ENCODE measurements at regions not wholly inside any gene's neighbourhood (a gene's known extent, or its start where the extent isn't known, plus 50 kb on each side); places are given as distances from the start of the nearest gene placed in this dataset.

DNA sequence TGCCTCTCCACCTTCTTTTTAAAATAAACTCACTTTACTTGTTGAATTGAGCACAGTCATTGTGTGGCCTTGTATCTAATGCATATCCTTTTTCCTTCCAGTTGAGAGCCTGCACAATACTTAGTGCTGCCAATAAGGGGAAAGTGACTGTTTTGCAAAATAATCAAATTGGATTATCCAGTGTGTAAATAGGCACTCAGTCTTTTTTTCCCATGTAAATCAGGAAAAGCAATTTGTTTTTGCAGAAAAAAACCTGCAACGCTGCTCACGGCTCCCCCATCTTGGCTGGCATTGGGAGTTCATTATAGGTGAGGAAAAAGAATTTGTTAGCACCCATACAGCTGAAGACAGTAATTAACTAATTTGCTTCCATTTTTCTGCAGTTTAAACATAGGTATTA is 299.9 kb downstream of the CSNK1G3 start:
- no peak for DNase-seq (ENCODE audit: low read depth in 2 of 2)

DNA sequence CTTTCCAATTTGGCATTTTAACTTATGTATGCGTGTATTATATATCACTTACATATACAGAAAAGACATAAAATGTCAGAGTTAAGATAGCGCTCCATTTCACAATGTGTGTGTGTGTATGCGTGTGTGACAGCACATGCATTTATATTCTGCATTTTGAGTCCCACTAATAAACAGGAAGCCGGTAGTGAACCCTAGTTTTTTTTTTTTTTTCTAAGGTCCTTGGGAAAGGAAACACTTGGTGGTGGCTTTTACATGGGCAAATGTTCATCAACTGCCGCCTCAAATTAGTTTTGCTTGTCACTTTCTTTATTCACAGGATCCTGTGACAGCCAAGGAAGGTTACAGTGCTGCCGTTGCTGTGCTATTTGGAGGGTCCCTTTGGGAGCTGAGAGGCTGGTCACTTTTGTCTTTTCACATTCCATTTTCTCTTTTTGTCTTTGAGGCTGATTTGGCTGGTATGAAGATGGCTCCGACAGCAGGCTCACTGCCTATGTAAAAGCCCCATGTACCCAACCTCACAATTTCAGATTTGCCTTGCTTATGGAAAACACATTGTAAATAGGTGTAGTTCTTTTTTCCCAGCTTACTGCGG is 298.9 kb downstream of the CSNK1G3 start:
- DNase-seq (ENCODE audit: low read depth in 2 of 2) = no peak

DNA sequence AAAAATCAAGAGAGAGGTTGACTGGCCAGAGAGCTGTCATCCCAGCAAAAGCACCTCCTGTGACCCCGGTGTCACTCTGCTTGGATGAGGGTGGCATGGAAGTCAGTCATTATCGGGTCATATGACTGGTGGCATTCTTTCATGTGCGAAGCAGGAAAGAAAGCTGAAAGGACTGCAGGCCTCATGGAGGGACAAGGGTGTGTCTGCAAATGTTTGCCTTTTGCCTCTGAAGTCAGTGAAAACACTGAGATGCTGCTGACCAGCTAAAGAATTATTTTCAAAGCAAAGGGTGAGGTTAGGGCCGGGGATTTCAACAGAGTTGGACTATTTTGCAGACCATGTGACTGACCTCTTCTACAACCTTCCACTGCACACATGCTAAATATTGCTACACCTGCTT is 298.3 kb downstream of the CSNK1G3 start:
- no peak for DNase-seq (ENCODE audit: low read depth in 2 of 2)

DNA sequence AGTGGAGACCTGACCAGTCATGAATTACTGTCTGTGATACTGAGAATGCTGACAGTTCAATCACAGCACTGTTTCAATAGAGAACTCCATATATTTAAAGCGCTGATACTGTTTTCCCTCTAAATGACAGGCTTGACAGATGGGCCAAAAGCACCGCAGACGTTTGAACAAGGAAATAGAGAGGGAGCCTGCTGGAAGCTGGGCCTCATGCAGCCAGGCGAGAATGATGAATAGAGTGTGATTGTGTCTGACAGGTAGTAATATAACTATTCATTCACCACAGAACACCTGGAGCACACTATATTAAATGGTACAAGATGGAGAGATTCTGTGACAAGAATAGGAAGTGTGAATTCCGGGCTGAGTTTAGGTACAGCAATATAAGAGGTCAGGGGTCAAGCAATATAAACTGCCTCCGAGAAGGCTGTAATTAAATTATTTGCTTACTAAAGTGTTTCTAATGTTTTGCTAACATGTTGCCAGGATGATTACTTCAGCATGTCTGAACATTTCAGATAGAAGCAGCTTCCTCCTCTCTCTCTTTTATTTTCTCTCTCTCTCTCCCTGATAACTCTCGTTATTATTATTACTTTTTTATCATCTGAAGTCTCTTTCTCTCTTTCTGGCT is 297.7 kb downstream of the CSNK1G3 start:
- no peak for DNase-seq (ENCODE audit: low read depth in 2 of 2)

DNA sequence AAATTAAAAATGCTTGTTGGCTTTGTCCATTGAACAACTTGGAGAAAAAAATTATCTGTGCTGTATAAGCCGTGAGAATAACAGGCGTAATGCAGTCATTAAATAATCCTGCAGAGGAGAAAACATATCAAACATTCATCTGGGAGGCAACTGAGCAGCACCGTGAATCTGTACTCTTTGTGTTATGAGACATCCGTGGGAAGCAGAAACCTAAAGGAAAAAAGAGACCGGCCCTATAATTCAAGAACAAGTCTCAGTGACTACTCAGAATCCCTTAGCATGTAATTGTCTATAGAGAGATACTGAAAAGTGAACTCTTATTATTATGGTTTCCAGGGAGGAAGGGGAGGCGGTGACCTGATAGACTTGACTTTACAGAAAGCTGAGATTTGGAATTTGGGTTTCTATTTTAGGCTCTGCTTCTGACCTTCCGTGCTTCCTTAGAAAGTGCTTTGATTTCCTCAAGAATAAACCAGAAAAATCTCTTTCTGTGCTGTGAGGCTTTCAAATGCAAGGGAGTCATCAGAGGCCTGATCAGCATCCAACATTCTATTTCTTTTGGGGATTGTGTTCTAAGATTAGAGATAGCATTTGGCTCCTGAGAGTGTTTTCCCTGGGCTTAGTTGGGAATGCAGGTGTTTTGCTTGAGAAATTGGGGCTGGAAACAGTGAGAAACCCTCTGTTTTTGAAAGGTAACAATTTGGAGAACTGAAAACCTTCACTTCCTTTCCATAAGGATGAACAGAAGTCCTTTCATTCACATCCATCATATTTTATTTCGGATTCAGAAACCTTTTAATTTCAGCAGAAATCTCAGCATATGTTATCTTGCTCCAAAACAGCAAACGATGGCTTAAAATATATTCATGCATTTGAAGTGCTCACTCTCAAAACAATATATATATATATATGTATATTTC is 296.7 kb downstream of the CSNK1G3 start:
- DNase-seq (ENCODE audit: low read depth in 2 of 2) = no peak

DNA sequence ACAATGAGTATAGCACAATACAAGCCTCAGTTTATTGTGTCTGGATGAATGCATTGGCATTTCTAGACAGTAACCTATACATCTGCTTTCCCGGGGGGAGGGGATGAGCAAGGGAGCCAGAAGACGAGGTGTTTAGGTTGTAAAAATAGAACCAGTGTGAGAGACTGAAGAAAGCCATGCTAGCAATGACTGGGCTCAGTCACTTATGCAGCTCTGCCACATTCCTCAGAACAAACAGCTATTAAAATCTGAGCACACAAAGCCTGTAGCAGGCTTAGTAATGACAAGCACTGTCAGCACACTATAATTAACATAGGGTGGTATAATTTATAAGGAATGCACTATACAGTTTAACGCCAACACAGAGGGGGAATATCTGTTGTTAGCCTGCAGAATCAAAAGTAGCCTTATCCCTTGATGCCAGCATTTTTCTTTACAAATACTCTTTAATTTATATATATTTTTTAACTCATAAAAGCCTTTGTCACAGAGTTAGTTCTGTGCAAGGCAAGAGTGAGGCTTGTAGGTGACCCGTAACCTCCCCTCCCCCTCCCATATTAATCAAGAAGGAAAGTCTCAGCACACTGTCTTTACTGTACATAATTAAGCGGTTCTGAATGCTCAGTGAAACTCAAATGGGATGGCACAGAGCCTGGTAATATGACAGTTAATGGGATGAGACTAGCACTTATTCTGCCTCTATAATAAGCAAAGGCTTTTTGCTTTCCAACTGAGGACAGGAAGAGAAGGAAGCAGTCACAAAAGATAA is 295.4 kb downstream of the CSNK1G3 start:
- no peak for DNase-seq (ENCODE audit: low read depth in 2 of 2)

DNA sequence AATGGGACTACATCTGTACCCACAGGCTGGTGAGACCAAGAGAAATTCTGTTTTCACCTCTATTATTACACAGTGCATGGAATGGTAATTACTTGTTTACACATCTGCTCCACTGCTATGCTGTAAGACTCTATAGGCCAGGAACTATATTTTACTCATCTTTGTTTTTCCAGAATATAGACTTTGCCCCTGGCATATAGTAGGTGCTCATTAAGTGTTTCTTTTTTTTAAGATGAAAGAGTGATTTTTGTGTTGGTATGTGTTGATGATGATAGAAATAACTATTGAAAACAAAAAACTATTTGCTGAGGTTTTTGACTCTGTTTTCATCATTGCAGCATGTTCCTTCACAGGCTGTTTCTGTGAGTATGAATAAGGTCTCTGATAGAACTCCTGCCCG is 294.7 kb downstream of the CSNK1G3 start:
- no peak for DNase-seq (ENCODE audit: low read depth in 2 of 2)

DNA sequence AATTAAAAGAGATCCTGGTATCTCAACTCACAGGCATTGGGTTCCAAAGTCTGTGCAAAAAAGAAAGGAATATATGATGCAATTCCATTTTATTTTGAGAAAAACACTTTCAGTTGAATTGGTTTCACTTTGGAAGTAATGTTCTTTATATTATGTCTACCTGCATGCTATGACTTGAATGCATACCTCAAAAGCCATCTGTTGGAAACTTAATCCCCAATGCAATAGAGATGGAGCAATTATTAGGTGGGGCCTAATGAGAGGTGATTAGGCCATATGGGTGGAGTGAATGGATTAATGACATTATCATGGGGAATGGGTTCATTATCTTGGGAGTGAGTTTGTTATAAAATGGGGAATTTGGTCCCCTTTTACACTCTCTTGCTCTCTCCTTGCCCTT is 293.3 kb downstream of the CSNK1G3 start:
- no peak for DNase-seq (ENCODE audit: low read depth in 2 of 2)

DNA sequence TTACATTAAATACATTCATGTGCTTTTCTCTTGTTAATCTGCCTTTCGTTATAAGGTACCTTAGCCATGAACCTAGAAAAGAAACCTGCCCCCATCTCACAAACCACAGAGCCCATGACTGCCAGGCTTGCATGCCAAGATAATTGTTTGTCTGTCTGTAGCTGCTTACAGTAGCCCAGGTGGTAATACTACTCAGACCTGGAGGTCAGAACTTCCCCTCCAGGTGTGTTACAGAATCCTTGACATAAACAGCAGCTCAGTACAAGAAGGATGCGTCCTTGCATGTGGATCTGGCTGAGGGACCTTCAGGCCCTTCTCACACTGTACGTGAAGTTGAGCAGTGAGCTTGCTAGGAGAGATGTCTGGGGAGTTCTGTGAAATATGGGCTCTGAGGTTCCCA is 291.4 kb downstream of the CSNK1G3 start:
- no peak for DNase-seq (ENCODE audit: low read depth in 2 of 2)

DNA sequence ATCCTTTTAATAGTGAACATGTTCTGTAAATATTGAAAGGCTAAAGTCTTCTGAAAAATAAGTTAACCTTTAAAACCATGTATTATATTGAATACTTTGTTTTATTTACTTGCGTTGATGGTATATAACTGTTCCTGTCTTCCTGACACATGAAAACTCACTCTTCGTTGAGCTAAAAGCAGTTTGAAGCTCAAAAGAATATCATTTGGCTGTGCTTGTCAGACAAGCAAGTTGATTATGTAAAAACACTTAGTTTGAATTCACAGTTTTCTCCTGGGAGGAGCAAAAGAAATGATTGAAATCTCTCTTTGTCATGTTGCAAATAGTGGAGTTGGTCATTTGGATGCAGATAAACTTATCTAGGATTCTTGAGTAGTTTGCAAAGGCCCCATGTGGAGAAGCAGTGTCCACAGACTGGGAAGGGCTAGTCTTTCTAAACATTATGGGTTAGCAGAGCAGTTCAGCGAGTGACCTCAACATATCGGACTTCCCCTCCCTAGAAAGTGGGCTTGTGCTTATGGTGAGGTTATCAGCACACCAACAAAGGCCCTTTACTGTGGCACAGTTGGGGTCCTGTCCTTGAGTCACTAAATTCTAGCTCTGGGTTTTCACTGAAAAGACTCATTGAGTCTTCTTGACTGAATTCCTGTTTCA is 290.4 kb downstream of the CSNK1G3 start:
- no peak for DNase-seq (ENCODE audit: low read depth in 2 of 2)

DNA sequence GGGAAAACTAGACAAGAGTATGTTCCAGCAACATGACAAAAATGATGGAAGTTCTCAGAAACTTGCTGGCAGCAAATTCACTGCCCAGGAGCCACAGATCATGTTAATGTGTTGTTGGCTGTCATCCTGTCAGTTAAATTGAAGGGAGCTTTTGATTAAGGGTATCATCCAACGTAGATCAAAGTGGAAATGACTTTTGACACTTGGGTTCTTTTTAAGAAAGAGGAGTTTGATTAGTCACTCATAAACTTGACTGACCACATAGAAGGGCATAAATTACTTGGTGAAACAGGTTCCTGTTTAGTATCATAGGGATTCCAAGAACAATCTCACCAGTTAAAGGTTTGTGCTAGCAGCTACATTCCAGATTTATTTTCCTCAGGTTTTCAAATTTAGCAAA is 288.7 kb downstream of the CSNK1G3 start:
- no peak for DNase-seq (ENCODE audit: low read depth in 2 of 2)

DNA sequence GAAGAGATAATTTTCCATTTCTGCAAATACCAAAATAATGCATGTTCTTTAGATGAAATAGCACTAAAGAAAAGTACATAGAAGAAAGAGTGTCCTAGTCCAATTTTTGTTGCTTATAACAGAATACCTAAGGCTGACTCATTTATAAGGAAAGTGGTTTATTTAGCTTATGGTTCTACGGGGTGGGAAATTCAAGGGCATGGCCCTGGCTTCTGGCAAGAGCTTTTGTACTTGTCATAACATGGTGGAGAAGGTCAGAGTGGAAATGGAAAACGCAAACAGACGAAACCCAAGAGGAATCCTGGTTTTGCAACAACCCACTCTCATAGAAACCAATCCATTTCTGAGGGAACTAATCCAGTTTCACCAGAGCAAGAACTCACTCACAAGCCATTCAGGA is 283.7 kb downstream of the CSNK1G3 start:
- DNase-seq (ENCODE audit: low read depth in 2 of 2) = no peak

DNA sequence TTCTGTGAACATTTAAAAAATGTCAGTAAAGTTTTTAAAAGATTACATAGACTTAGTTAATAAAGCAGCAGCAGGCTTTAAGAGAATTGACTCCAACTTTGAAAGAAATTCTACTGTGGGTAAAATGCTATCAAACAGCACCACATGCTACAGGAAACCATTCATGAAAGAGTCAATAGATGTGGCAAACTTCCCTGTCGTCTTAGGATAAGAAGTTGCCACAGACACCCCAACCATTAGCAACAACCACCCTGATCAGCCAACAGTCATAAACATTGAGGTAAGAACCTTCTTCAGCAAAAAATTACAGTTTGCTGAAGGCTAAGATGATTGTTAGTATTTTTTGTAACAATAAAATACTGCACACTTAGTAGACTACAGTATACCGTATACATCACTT is 278.2 kb downstream of the CSNK1G3 start:
- DNase-seq (ENCODE audit: low read depth in 2 of 2) = no peak

DNA sequence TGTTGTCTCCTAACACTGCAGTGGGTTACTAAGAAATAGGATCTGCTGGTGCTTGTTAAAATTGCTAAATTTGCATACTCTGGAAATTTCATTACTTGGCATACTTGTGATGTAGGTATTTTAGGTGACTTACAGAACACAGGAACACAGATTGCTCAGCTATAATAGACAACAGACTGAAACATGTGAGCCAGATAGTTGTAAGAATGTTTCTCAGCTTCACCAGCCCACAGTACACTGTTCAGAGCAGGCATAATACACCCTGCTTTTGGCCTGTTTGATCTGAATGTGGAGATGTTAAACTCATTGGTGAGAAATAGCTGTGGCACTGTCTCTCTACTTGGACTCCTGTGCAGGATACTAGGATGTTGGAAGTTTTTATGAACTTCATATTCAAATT is 275.7 kb downstream of the CSNK1G3 start:
- no peak for DNase-seq (ENCODE audit: low read depth in 2 of 2)

DNA sequence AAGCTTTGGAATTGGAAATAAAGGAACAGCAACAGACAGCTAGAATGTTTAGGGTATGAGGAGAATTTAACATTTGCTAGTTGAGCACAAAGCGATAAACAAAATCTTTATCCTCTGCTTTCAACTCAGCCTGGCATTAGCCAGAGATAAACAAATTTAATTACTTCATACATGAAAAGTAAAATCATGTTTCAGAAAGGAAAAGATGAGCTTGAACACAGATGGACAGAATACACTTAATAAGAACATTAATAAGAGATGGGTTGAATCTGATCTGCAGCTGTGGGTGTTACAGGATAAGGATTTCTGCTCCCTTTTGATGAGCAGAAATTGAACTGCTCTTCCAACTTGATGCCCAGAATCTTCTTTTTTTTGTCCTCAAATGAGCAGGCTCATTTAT is 275.2 kb downstream of the CSNK1G3 start:
- DNase-seq (ENCODE audit: low read depth in 2 of 2) = no peak

DNA sequence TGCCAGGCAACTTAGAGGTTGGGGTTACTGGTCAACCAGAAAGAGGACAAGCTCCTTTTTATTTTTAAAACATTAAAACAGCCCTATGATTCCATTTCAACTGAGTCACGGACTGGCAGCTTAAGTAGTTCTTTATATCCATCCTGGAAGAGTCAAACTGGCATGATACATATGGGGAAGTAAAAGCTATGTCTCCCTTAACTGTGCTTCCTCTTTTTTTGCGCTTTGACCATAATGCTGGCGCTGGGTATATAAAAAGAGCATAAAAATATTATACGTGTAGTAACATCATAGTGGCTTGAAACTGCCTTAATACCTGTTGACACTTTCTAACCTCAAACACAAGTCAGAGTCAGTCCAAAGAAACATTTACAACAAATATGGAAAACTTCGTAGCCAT is 274.4 kb downstream of the CSNK1G3 start:
- DNase-seq (ENCODE audit: low read depth in 2 of 2) = no peak

DNA sequence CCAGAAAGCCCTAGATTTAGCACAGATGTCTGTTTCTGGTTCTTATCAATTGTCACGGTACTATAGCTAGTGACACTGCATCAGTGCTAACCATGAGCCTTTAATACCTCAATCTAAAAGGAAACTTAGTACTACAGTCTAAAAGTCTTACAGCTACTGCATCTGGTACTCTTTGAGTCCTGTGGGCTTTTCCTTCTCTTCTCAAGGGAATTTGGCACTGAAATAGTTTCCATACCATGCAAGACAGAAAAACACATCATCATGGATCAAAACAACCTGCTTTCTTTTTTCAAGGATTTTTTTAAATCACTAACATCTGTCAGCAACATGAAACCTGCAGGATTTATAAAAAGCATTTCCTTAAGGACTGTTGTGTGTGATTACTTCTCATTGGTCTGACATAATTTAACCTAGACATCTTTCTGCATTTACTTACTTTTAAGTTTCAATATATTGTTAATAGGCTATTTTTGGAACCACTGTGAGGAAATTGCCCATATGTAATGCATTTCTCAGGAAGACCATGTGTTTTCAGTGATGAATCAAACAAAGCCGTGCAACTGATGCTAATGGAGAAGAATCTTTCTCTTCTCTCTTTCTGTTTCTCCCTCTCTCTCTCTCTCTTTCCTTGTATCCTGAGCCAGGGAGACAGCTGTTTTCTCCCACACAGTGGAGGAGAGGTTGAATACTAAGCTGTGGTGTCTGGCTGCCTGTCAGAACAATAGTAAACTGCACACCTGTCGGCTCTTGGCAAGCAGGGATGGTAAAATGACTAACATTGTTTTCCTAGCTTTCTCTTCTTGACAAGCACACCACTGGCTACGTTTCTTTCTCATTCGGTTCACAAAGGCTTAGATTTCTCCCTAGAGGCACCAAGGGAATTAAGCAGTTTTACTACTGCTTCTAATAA is 273.4 kb downstream of the CSNK1G3 start:
- DNase-seq (ENCODE audit: low read depth in 2 of 2) = no peak

DNA sequence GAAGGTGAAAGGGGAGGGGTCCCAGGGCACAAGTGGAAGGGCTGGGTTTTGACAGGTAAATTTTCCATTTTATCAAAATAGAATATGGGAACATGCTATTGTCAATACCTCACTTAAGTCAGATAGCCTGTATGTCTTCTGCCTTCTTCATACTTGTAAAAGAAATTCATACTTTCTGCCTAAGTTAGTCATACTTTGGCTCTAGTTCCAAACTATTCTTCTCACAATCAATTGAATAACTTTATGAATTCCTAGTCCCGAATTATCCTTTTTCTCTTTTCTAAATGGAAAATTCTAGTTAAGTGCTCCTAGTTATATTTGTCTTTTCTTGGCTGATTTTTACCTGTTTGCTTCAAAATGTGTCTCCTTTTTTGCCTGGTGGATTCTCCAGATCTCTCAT is 271.4 kb downstream of the CSNK1G3 start:
- no peak for DNase-seq (ENCODE audit: low read depth in 2 of 2)

DNA sequence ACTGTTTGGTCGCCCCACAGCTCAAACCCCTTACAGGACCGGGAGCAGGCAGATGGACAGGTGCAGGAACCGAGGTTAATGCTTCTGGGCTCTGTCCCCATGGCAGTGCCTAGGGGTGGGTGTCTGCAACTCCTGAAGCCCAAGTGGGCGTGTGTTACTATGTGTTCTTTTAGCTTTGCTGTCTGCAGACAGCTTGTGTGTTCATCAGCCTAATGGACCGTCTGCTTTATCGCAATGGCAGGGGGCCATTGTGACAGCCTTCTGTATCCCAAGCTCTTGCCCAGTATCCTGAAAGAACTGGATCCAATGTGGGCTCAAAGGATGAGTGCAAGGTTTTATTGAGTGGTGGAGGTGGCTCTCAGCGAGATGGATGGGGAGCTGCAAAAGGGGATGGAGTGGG is 266.7 kb downstream of the CSNK1G3 start:
- DNase-seq (ENCODE audit: low read depth in 2 of 2) = no peak

DNA sequence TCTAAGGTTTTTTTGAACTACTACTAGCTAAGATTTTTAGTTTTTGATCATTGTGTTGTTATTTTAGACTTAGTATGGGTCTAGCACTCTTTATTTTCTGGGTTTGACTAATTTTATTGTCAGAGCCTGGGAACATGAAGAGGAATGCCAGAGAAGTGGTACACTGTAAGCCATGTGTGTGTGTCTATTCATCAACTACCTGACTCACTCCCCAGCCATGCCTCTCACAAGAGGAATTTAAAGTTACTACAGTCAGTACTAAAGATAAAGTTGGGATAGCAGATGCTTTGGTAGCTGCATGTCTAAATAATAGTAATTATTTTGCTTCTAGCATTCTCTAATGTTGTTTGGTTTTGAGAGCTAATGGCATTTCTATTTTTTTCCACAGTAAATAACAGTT is 264.8 kb downstream of the CSNK1G3 start:
- no peak for DNase-seq (ENCODE audit: low read depth in 2 of 2)

DNA sequence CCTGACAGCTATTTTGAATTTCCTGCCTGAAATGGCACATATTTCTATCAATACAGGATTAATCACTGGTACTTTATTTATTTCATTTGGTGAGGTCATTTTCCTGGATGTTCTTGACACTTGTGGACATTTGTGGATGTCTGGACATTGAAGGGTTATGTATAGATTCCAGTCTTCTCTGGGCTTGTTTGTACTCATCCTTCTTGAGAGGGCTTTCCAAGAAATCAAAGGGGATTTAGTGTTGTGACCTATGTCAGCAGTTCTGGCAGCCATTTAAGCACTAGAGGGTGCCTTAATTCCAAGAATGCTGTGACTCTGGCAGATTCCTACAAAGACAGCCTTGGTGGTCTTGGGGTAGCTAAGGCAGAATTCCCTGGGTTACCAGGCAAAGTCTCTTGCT is 259.7 kb downstream of the CSNK1G3 start:
- DNase-seq (ENCODE audit: low read depth in 2 of 2) = no peak

Data from stimulated activated CD8-positive, alpha-beta memory T cell treated with anti-CD3 and anti-CD28 coated beads, Interleukin-15, amount 100 ng/mL, for 48 hours (primary cell).